ENCODE measurements at regions not wholly inside any gene's neighbourhood (a gene's known extent, or its start where the extent isn't known, plus 50 kb on each side); places are given as distances from the start of the nearest gene placed in this dataset.

- DNase-seq (no peak), ATAC-seq (no peak)
Observed at GRCh38 chr6:33921745-33922144, 117.9 kb upstream of the MLN start.

- no peak for DNase-seq
Observed at GRCh38 chr6:33918175-33918695, 114.4 kb upstream of the MLN start.

DNA sequence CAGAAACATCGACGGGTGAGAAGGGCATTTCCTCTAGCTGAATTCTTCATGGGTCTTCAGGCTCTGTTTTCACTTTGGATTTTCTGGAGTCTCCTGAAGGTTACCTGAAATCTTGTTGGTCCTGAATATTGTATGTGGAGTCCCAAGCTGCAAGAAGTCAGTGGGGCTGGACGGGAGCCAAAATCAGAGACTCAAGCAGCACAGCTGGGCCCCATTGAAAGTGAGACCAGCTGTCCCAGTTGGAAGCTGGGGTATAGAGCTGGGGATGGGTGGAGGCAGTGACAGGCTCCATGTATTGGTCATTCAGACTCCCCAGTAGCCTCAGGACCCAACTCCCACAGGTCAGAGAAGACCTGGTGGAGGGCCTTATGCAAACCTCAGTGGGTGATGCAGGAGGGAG, 111.3 kb upstream of the MLN start:
- no peak for DNase-seq
- no peak for ATAC-seq

More at GRCh38 chr6:33918175-33918695, 114.4 kb upstream of the MLN start:
- ATAC-seq = no peak

DNA sequence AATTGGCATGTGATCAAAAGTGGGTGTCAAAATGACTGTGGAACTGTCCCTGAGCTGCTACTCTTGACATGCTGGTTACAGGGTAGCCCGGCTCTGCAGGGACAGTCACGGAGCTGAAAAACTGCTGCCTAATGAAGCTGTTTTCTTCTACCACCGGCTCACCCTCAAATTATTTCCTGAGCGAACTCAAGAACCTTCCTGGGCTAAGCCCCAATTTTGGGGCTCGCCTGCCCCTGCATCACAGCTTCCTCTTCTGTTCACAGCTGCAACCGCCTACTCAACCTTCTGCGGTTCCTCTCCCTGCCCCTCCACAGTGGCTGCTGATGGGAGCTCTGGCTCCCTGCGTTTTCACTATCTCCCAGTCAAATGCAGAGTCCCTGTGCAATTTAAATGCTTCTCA, 110.8 kb upstream of the MLN start:
- ATAC-seq (peak; percentile 69), DNase-seq (peak; percentile 37)

GRCh38 chr6:33912195-33912594, 108.4 kb upstream of the MLN start:
- no peak for DNase-seq
- ATAC-seq = no peak

DNA sequence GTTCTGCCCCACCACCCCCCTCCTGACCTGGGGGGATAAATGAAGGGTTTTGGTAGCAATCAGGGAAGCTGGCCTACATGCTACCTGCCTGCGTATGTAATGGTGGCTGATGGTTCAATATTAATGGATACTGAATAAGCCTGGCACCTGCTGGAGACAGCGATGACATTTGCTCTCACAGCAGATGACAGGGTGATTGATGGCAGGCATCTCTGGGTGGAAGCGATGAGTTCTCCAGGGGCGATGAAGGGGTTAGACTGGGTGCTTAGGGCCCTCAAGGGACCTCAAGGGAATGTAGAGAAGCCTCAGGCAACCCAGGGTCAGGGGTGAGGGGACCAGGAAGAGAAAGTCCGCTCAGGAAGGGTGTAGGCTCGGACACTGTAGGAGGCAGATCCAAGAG, 107.7 kb upstream of the MLN start:
- DNase-seq (no peak), ATAC-seq (no peak)

- ATAC-seq = no peak
- DNase-seq = no peak
Observed at GRCh38 chr6:33910594-33910993, 106.8 kb upstream of the MLN start.

- DNase-seq (no peak), ATAC-seq (no peak)
Observed at GRCh38 chr6:33909737-33910136, 105.9 kb upstream of the MLN start.

DNA sequence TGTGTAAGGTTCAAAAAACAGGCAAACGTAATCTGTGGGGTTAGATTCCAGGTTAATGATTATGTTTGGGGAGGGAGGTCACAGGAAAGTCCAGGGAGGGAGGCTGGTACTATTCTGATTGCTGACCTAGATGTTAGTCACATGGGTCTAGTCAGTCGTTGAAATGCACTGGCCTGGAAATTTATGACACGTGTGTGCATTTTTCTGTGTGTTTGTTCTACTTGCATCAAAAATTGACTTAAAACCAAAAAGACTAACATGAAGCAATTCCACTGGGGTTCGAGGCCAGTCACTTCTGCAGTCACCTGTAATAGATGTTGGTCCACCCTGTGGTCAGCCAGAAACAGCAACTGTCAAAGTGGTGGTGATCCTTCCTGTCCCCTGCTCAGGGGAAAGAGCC, 104.2 kb upstream of the MLN start:
- ATAC-seq (no peak), DNase-seq (no peak)

- ATAC-seq (no peak), DNase-seq (no peak)
Observed at GRCh38 chr6:33907227-33907626, 103.4 kb upstream of the MLN start.

GRCh38 chr6:33906439-33906838, 102.6 kb upstream of the MLN start:
- no peak for ATAC-seq

DNA sequence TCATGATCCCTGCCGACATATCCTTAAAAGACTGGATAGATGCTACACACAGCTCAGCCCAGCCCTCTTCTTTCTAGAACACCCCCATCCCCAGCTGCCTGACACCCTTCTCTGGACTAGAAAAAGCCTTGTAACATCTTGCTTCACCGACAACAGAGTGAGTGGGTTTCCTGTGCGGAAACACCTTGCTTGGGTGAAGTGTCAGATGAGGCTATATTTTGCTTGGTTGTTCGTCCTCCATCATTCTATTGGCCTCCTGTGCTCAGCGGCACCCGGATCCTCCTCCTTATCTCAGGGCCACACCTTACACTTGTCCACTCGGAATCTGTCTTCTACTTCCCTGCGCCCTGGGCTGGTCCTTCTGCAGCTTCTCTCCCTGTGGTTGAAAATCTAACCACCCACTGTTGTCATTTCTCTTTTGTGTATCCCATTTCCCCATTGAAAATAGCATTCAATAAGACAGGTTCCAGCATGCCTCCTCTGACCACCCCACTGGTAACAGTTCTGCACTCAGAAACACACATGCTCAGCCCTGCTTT, 101.3 kb upstream of the MLN start:
- ATAC-seq (peak; percentile 6), DNase-seq (peak; percentile 9)

More at GRCh38 chr6:33906439-33906838, 102.6 kb upstream of the MLN start:
- DNase-seq = no peak

GRCh38 chr6:33904747-33905065, 100.9 kb upstream of the MLN start:
- DNase-seq = no peak
- ATAC-seq = no peak

DNA sequence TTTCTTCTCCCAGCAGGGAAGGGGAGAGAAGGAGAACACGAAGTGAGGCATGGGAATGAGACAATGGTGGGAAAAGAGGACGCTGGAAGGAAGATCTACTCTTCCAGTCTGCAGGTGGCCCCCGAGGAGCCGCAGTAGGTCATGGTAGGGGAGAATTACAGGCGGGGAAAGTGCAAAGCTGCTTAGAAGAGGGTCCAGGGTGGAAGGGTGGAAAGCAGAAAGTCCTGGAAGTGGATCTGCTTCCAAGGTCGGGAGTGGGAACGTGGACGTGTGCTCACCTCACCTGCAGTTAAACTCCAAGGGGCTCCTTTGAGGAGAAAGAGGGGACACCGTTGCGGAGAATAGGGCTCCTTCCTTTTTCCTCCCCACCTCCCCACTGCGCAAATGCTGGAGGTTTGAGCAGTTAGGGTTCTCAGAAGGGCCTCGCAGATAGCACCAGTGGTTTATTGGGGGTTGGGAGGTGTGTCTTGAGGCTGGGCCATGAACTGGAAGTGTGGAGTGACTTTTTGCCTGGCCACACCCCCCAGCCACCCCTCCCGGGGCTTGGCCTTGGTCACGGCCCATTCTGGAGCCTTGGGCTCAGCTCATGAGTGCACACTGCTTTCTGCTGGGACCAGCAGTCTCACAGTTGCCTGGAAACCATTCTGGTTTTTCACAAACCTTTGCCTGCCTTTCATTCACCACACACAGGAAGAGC, 100.4 kb upstream of the MLN start:
- ATAC-seq = peak; percentile 84
- peak; percentile 59 for DNase-seq

DNA sequence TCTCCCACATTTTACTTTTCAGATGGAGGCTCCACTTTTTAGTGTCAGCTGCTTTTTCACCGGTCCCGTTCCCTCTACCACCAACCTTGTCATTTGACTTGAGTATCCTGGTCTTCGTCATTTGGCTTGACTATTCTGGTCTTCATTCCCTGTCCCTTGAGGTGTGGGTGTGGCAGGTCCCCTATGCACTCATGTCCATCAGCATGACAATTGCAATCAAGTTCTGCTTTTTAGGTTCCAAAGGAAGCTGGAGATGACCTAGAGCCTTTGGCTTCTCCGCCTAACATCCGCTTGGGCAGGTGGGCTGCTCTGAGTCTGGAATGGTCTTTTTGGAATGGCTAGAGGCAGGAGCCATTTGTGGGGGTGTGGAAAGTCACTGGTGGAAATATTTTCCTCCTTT, 99.8 kb upstream of the MLN start:
- no peak for ATAC-seq
- no peak for DNase-seq

GRCh38 chr6:33902457-33902853, 98.7 kb upstream of the MLN start:
- ATAC-seq = no peak

DNA sequence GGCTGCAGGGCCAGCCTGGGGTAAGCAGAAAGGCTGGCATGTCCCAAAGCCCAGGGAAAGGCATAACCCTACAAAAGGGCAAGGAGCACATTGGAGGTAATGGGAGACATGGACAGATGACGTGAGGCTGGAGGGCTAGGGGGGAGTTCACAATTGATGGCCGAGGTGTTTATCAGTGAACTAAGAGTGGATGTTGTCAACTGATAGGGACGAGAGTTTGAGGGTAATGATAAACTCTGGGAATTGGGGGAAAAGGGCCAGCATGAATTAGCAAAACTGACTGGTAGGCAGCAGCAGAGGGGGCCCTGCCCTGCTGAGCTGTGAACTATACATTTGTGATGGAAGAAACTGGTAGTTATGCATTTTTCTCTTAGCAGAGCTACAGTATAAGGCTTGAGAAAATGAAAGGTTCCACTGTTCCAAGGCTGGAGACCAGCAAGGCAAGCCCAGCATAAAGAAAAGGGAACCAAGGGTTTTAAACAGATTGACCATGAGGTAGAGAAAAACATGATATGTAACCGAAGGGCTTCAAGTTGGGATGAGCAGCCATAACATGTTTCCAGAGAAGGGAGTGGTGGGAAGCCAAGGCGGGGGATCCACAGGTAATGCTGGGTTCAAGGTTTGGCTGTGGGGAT, 98.1 kb upstream of the MLN start:
- ATAC-seq (no peak), DNase-seq (no peak)

More at GRCh38 chr6:33902457-33902853, 98.7 kb upstream of the MLN start:
- DNase-seq = no peak

DNA sequence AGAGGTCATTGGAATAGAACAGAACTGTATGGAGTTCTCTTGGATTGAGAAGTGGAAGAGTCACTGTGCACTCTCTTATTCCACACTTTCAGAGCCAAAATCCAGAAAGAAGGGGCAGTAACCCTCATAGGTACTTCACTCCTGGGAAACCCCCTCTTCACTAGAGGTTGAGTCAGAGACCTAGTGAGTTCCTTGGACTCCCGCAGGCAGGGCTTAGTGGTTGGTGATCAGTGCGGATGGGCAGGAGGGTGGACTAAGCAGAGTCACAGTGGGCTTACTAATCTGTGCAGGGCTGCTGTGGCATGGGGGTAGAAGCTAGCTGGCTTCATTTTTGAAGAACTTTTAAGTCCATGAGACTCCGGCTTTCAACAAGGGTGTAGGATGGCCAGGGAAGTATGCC, 95.0 kb upstream of the MLN start:
- DNase-seq (no peak), ATAC-seq (no peak)

DNA sequence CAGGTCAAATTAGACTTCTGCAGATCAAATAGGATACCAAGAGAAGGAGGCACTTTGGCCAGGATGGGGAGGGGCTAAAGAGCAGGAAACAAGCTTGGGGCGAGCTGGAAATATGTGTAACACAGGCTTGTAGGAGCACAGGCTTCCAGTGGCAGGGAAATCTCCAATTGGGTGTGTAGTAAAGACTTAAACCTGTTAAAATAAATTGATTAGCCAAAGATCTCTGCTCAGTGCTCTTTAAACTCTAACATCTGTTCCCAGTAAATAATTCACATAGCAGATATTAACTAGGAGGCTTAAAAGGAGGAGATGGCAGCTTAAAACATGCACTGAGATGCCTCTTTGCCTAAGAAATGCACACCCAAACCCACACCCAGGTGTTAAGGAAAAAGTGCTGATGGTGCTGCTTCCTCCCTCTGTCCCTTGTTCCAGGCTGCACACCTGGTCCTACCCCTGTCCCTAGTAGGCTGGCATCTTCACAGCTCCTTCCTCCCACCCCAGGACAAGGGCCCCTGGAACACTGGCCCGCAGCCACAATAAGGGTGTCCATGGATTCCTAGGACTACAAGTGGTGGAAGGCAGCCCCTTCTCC, 93.5 kb upstream of the MLN start:
- DNase-seq = no peak
- ATAC-seq = no peak

DNA sequence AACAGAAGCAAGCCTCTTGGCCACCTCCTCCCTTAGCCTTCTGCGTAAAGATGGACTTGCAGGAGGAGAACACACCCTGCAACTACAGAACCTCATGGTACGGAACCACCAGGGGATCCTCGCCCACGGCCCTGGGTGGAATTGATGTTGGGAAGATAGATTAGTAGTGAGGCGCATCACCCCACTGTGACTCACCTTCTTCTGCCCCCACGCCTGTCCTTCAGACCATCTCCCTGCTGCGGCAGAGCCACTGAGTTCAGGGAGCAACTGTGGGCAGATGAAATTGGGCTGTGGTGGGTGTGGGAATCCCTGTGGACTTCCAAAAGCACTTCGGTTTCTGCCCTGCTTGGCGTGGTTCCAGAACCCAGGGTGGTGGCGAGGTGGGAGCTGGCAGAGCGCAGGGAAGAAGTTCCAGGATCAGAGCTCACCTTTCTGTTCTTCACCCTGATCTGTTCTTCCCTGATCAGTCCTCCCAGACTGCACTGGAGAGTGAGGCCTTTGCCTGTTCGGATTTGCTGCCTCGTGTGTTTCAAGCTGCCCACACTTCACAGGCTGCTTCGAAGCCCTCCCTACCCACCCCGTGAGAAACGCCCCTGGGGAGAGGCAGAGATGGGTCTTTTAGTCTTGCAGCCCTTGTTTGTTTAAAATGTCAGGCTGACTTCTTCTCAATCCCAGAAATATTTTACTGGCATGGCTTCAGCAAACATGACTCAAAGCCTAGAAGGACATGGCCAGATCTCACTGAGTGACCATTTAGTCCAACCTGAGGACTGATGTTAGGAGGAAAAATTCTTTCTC, 92.8 kb upstream of the MLN start:
- DNase-seq = peak; percentile 20
- peak; percentile 44 for ATAC-seq

DNA sequence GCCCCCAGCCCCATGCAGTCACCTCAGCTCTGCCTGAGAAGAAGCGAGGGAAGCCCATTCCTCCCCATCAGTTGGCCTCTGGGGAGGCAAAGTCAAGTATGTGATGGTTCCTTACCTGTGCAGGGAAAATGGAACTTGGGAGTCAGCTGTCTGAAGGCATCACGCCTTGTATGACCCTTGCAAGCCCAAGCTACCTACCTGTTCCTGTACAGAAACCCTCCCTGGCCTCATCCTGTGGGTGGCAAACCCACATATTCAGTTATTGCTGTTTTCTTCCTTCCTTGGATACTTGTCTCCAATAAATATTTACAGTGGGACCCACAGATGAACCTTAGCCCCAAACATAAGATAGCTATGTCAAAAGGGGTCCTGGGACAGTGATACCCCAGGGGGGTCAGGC, 92.2 kb upstream of the MLN start:
- DNase-seq = no peak
- no peak for ATAC-seq

- peak; percentile 84 for ATAC-seq
- DNase-seq = peak; percentile 20
Observed at GRCh38 chr6:33895296-33895695, 91.5 kb upstream of the MLN start.

GRCh38 chr6:33894438-33894837, 90.6 kb upstream of the MLN start:
- DNase-seq (no peak), ATAC-seq (no peak)

All from stimulated activated naive CD8-positive, alpha-beta T cell treated with anti-CD3 and anti-CD28 coated beads, Interleukin-15, Interleukin-2, amounts not matched to agents 100 U/mL and 50 U/mL, for 24 hours (primary cell).